ENCODE measurements at regions not wholly inside any gene's neighbourhood (a gene's known extent, or its start where the extent isn't known, plus 50 kb on each side); places are given as distances from the start of the nearest gene placed in this dataset.
"Not testable (repeated sequence)": the region's sequence is repeated elsewhere in the genome, so short reads cannot be mapped to it uniquely, and the experiment has no call there.

DNA sequence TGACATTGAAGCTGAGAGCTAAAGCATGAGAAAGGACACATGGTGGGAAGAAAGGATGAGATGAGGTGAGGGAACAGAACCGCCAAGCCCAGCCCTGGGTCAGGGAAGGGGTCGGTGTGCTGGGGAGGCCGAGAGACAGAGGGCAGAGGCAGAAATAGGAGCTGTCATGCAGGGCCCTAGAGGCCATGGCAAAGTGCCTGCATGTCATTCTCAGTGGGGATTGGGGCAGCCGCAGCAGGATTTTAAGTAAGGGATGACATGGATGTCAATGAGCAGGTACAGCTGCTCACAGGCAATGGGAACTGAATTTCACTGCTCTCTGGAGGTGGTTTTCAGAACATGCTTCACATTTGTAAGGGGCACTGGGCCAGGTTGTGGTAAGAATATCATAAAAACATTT, 227.4 kb downstream of the RAB11FIP2 start:
- Mint-ChIP-seq H3K27ac (no peak overlapping the region), H3K4me3 (no peak overlapping the region), H3K36me3 (no peaks in the 10 kb centered on the region), H3K9me3 (peaks cover 0 to 6% (median 2%) of the 10 kb centered on the region in 7 donors), H3K27me3 (peaks cover 6 to 8% (median 6%) of the 10 kb centered on the region in 3 donors), H3K4me1 (no peaks in the 10 kb centered on the region)
- ATAC-seq (ENCODE audit: low read depth in 2 of 2), result no peak
- DNase-seq, result no peak

- H3K27me3 Mint-ChIP-seq, result peaks cover 6 to 16% (median 11%) of the 10 kb centered on the region in 3 donors
- H3K27ac Mint-ChIP-seq, result peak overlapping the region in 1 of 6 donors; percentile 56
- no peak for DNase-seq
- H3K9me3 Mint-ChIP-seq, result peaks cover 0 to 3% (median 0%) of the 10 kb centered on the region in 7 donors
- ATAC-seq (ENCODE audit: low read depth in 2 of 2), result no peak
- no peaks in the 10 kb centered on the region for H3K36me3 Mint-ChIP-seq
- H3K4me3 Mint-ChIP-seq, result no peak overlapping the region
- no peaks in the 10 kb centered on the region for H3K4me1 Mint-ChIP-seq
Observed at GRCh38 chr10:117823980-117824379, 222.8 kb downstream of the RAB11FIP2 start.

DNA sequence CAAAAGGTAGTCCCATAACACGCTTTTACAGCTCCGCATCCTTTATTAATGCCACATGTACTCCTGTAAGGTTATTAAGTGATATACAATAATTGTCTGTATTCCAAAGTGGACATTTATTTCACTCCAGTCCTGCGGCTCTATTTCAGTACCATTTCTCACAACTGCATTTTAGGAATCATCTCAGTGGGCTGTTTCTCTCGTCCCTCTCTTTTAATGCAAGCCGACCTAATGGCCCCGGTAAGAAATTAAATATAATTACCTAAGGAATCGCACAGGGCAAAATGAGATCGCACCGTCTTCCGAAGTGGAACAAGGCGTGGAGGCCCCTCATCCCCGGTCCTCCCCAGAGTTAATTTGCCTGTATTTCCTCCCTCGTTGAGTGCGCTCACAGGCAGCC, 216.5 kb downstream of the RAB11FIP2 start:
- Mint-ChIP-seq H3K36me3 (no peaks in the 10 kb centered on the region), H3K4me3 (peak overlapping the region in 2 of 8 donors; percentile 31 to 60), H3K9me3 (peaks cover 0 to 2% (median 0%) of the 10 kb centered on the region in 7 donors), H3K27me3 (peaks cover 8 to 30% (median 14%) of the 10 kb centered on the region in 3 donors), H3K4me1 (peaks cover 0 to 14% (median 12%) of the 10 kb centered on the region in 3 donors), H3K27ac (no peak overlapping the region)
- no peak for DNase-seq
- no peak for ATAC-seq (ENCODE audit: low read depth in 2 of 2)

DNA sequence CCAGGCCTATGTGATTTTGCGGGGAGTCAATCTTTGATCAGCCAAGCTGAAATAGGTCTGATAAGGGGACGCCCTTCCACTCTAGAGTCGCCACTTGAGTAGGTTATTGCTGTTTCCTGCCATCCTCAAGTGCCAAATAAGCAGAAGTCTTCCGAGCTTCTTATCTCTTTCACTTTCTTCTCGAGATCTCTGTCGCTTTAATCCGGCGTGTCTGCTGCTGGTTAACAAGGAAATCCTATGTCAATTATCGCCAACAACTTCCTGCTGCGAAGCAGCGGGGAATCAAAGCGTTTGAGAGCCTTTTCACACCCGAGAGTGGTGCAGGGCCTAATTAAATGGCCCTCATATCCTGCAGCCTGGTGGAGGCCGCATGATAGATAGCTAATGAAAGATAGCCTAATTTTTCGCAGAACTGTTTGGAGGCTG, 215.9 kb downstream of the RAB11FIP2 start:
- Mint-ChIP-seq H3K36me3 (no peaks in the 10 kb centered on the region), H3K4me1 (peaks cover 0 to 14% (median 12%) of the 10 kb centered on the region in 3 donors), H3K4me3 (peak overlapping the region in 6 of 8 donors; percentile 4 to 72 (median 62)), H3K27me3 (peaks cover 8 to 30% (median 14%) of the 10 kb centered on the region in 3 donors), H3K9me3 (peaks cover 0 to 2% (median 0%) of the 10 kb centered on the region in 7 donors), H3K27ac (peak overlapping the region in 1 of 6 donors; percentile 39)
- ATAC-seq (ENCODE audit: low read depth in 2 of 2) (no peak), DNase-seq (no peak)

DNA sequence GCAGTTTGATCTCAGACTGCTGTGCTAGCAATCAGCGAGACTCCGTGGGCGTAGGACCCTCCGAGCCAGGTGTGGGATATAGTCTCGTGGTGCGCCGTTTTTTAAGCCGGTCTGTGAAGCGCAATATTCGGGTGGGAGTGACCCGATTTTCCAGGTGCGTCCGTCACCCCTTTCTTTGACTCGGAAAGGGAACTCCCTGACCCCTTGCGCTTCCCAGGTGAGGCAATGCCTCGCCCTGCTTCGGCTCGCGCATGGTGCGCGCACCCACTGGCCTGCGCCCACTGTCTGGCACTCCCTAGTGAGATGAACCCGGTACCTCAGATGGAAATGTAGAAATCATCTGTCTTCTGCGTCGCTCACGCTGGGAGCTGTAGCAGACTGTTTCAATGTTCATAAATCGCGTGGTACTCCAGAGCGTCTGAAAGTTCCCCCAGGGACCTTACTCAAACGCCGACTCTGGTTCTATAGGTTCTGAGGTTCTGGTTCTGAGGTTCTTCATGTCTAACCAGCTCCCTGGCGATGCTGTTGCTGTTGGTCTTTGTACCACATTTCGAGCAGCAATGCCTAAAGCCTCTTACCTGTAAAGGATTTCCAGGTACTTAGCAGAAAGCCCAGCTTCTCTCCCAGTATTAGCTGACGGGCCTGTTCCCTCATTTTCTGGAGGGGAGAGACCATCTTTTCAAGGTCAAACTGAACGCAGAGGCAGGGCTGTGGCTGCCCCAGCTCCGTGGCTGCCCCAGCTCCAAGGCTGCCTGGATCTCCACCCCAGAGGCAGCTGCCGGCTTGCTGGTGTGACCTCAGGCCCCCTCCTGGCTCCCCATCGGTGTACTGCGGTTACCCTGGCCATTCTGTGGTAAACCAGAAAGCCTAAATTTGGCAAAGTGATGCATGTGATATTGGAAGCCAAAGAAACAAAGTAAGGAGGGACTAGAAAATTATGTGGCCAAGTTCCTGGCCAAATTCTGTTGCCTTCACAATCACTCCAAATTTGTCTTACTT, 207.9 kb downstream of the RAB11FIP2 start:
- not testable (repeated sequence) for DNase-seq; H3K4me3 Mint-ChIP-seq; ATAC-seq (ENCODE audit: low read depth in 2 of 2); H3K9me3 Mint-ChIP-seq; H3K27ac Mint-ChIP-seq; H3K4me1 Mint-ChIP-seq; H3K36me3 Mint-ChIP-seq
- peaks cover 5 to 21% (median 19%) of the 10 kb centered on the region in 3 donors for H3K27me3 Mint-ChIP-seq

DNA sequence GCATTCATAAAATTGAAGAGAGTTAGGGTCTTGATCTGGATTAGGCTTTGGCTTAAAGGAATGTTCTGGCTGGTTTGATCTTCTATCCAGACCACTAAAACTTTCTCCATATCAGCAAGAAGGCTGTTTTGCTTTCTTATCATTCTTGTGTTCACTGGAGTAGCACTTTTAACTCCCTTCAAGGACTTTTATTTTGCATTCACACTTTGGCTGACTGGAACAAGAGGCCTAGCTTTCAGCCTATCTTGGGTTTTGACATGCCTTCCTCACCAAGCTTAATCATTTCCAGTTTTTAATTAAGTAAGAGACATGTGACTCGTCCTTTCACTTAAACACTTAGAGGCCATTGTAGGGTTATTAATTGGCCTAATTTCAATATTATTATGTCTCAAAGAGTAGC, 190.3 kb downstream of the RAB11FIP2 start:
- H3K9me3 Mint-ChIP-seq; H3K27ac Mint-ChIP-seq; H3K36me3 Mint-ChIP-seq; H3K4me1 Mint-ChIP-seq; DNase-seq; ATAC-seq (ENCODE audit: low read depth in 2 of 2); H3K4me3 Mint-ChIP-seq: not testable (repeated sequence)
- H3K27me3 Mint-ChIP-seq, result peaks cover 4 to 24% (median 19%) of the 10 kb centered on the region in 3 donors

GRCh38 chr10:117860135-117860534, 186.6 kb downstream of the RAB11FIP2 start:
- Mint-ChIP-seq H3K9me3 (peaks cover 0 to 5% (median 0%) of the 10 kb centered on the region in 7 donors), H3K27me3 (peaks cover 0 to 23% (median 15%) of the 10 kb centered on the region in 3 donors), H3K36me3 (no peaks in the 10 kb centered on the region), H3K27ac (peak overlapping the region in 1 of 6 donors; percentile 9), H3K4me1 (no peaks in the 10 kb centered on the region), H3K4me3 (no peak overlapping the region)
- no peak for ATAC-seq (ENCODE audit: low read depth in 2 of 2)
- DNase-seq, result no peak

DNA sequence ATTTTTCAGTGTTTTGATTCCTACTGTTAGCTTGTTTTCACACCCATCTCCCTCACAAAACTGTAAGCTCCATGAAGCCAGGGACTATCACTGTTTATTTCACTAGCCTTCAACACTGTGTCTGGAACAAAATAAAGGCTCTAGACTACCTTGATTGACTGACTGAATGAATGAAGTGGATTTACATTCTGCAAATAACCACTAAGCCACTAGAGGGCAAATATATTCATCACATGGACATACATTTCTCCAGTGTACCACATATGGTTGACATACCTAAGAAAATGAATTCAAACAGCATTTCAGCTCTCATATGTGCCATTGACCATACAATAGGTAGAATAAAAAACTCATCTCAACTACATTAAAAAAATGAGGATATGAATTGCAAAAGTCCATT, 185.9 kb downstream of the RAB11FIP2 start:
- H3K27me3 Mint-ChIP-seq, result peaks cover 0 to 26% (median 13%) of the 10 kb centered on the region in 3 donors
- H3K9me3 Mint-ChIP-seq, result peaks cover 0 to 4% (median 0%) of the 10 kb centered on the region in 7 donors
- ATAC-seq (ENCODE audit: low read depth in 2 of 2), result no peak
- no peak overlapping the region for H3K27ac Mint-ChIP-seq
- DNase-seq, result no peak
- H3K4me1 Mint-ChIP-seq, result no peaks in the 10 kb centered on the region
- no peak overlapping the region for H3K4me3 Mint-ChIP-seq
- no peaks in the 10 kb centered on the region for H3K36me3 Mint-ChIP-seq

- no peak for ATAC-seq (ENCODE audit: low read depth in 2 of 2)
- Mint-ChIP-seq H3K4me1 (no peaks in the 10 kb centered on the region), H3K27me3 (peaks cover 0 to 26% (median 16%) of the 10 kb centered on the region in 3 donors), H3K27ac (no peak overlapping the region), H3K4me3 (no peak overlapping the region), H3K9me3 (peaks cover 0 to 4% (median 0%) of the 10 kb centered on the region in 7 donors), H3K36me3 (no peaks in the 10 kb centered on the region)
- DNase-seq, result no peak
Observed at GRCh38 chr10:117861329-117861728, 185.4 kb downstream of the RAB11FIP2 start.

DNA sequence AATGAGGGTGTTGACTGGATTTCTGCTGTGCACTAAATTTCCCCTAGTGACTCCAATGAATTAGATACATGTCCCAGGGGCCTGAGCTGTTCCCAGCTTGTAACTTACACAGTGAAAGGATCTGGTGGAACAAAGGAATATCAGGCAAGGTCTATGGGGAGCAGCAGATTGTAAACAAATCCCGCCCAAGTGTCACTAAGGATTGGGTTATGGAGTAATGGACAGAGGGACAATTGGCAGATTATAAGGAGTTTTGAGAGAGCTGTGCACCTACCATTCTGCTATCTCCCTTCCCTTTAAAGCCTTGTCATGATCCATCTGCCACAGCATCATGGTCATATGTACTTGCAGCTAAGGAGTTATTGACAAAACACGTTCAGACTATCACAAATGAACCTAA, 183.0 kb downstream of the RAB11FIP2 start:
- no peak overlapping the region for H3K27ac Mint-ChIP-seq
- no peak overlapping the region for H3K4me3 Mint-ChIP-seq
- peaks cover 0 to 10% (median 6%) of the 10 kb centered on the region in 3 donors for H3K27me3 Mint-ChIP-seq
- ATAC-seq (ENCODE audit: low read depth in 2 of 2) (no peak), DNase-seq (no peak)
- no peaks in the 10 kb centered on the region for H3K4me1 Mint-ChIP-seq
- H3K9me3 Mint-ChIP-seq, result no peaks in the 10 kb centered on the region
- H3K36me3 Mint-ChIP-seq, result no peaks in the 10 kb centered on the region

- ATAC-seq (ENCODE audit: low read depth in 2 of 2), result no peak
- Mint-ChIP-seq H3K4me1 (no peaks in the 10 kb centered on the region), H3K9me3 (no peaks in the 10 kb centered on the region), H3K27ac (no peak overlapping the region), H3K4me3 (no peak overlapping the region), H3K27me3 (peaks cover 0 to 10% (median 6%) of the 10 kb centered on the region in 3 donors), H3K36me3 (no peaks in the 10 kb centered on the region)
- DNase-seq, result no peak
Observed at GRCh38 chr10:117865945-117866344, 180.8 kb downstream of the RAB11FIP2 start.

- H3K9me3 Mint-ChIP-seq, result no peaks in the 10 kb centered on the region
Observed at GRCh38 chr10:117868151-117868550, 178.6 kb downstream of the RAB11FIP2 start.

GRCh38 chr10:117875793-117876192, 170.9 kb downstream of the RAB11FIP2 start:
- no peaks in the 10 kb centered on the region for H3K36me3 Mint-ChIP-seq
- ATAC-seq (ENCODE audit: low read depth in 2 of 2) (no peak), DNase-seq (no peak)
- no peaks in the 10 kb centered on the region for H3K4me1 Mint-ChIP-seq
- no peak overlapping the region for H3K4me3 Mint-ChIP-seq
- H3K9me3 Mint-ChIP-seq, result peaks cover 0 to 5% (median 0%) of the 10 kb centered on the region in 7 donors
- H3K27me3 Mint-ChIP-seq, result peaks cover 11 to 17% (median 17%) of the 10 kb centered on the region in 3 donors
- H3K27ac Mint-ChIP-seq, result no peak overlapping the region

More at GRCh38 chr10:117868151-117868550, 178.6 kb downstream of the RAB11FIP2 start:
- DNase-seq (no peak), ATAC-seq (ENCODE audit: low read depth in 2 of 2) (no peak)
- H3K4me3 Mint-ChIP-seq, result no peak overlapping the region
- no peaks in the 10 kb centered on the region for H3K4me1 Mint-ChIP-seq
- H3K36me3 Mint-ChIP-seq, result no peaks in the 10 kb centered on the region
- no peak overlapping the region for H3K27ac Mint-ChIP-seq
- H3K27me3 Mint-ChIP-seq, result peaks cover 11 to 18% (median 12%) of the 10 kb centered on the region in 3 donors

DNA sequence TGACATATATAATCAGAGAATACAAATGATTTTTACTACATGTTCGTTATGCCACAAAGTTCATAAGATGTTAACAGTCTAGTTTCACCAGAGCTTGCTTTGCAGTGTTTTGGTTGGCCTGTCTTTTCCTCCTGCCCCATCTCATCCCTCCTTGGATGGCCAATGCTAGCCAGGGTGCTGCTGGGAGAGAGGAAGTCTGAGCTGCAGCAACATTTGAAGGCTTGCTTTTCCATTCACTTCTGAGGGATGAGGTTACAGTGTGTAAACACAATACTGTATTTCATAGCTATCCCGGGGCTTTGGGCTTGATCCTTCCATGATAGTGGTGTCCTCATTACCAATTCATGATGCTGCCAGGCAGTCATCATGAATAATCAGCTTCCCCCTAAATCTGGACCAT, 170.5 kb downstream of the RAB11FIP2 start:
- ATAC-seq (ENCODE audit: low read depth in 2 of 2) (no peak), DNase-seq (no peak)
- peaks cover 0 to 5% (median 0%) of the 10 kb centered on the region in 7 donors for H3K9me3 Mint-ChIP-seq
- no peak overlapping the region for H3K4me3 Mint-ChIP-seq
- H3K27ac Mint-ChIP-seq, result no peak overlapping the region
- no peaks in the 10 kb centered on the region for H3K36me3 Mint-ChIP-seq
- H3K27me3 Mint-ChIP-seq, result peaks cover 11 to 20% (median 14%) of the 10 kb centered on the region in 3 donors
- H3K4me1 Mint-ChIP-seq, result no peaks in the 10 kb centered on the region
